ENCODE measurements at regions not wholly inside any gene's neighbourhood (a gene's known extent, or its start where the extent isn't known, plus 50 kb on each side); places are given as distances from the start of the nearest gene placed in this dataset.

- in situ Hi-C loops (cut with MboI), result no loop called here
- CTCF ChIA-PET, result interaction anchor here (1.0 kb wide), 1 partner anchor 15 kb away, joined by 3 read pairs; no protein-coding TSS in a partner anchor
Measured at GRCh38 chr10:71911296-71911953, 52.8 kb upstream of the CHST3 start.

More at GRCh38 chr10:71911296-71911953, 52.8 kb upstream of the CHST3 start:
- H3K9ac ChIP-seq (ENCODE audit: control insufficient read depth, insufficient read depth, low read length), result no peak overlapping the region
- no TSS peak for BruUV-seq (replicated peaks)
- WGBS (ENCODE audit: insufficient coverage, insufficient replicate concordance, low lambda C conversion rate, missing lambda C conversion rate), result 47% methylated on average over 8 of the region's 10 CpGs
- intact Hi-C loops (cut with micrococcal nuclease; ENCODE audit: unreplicated experiment), result no loop called here
- H3K4me1 ChIP-seq (ENCODE audit: control insufficient read depth, insufficient read depth, low read length), result peaks cover 13% of the 10 kb centered on the region
- ChIA-PET SMC1A (ENCODE audit: uncharacterized antibody, unreplicated experiment) (interaction anchor here (0.7 kb wide), 1 partner anchor 342 kb away, joined by 3 read pairs; no protein-coding TSS in a partner anchor), POLR2A (no interaction called here), RAD21 (ENCODE audit: unreplicated experiment) (no interaction called here)
- H3K79me2 ChIP-seq (ENCODE audit: control insufficient read depth, insufficient read depth, low read length), result no peaks in the 10 kb centered on the region
- no peaks in the 10 kb centered on the region for H3K9me3 ChIP-seq (replicated peaks; ENCODE audit: control insufficient read depth, insufficient read depth, low read length)
- H4K20me1 ChIP-seq (ENCODE audit: control insufficient read depth, insufficient read depth), result no peaks in the 10 kb centered on the region
- H2AFZ ChIP-seq (ENCODE audit: control insufficient read depth, low read depth, low read length), result no peak overlapping the region
- no peaks in the 10 kb centered on the region for H3K36me3 ChIP-seq (ENCODE audit: control insufficient read depth in 2 of 2, insufficient read depth in 2 of 2, low read length in 1 of 2)
- no peak overlapping the region for H3K27ac ChIP-seq (ENCODE audit: control insufficient read depth, insufficient read depth)
- DNase-seq (ENCODE audit: low read depth, low spot score), result no peak
- H3K27me3 ChIP-seq (replicated peaks in 1 of 2; ENCODE audit: control insufficient read depth in 2 of 2, insufficient read depth in 2 of 2, low read length in 1 of 2), result no peaks in the 10 kb centered on the region
- no peak for FAIRE-seq
- TF ChIP-seq ZBED1 (IDR thresholded peaks at IDR 0.05; ENCODE audit: borderline replicate concordance), result no peak
- TF ChIP-seq NFXL1 (IDR thresholded peaks at IDR 0.05; ENCODE audit: borderline replicate concordance), result no peak
- TF ChIP-seq, protein P1, sequence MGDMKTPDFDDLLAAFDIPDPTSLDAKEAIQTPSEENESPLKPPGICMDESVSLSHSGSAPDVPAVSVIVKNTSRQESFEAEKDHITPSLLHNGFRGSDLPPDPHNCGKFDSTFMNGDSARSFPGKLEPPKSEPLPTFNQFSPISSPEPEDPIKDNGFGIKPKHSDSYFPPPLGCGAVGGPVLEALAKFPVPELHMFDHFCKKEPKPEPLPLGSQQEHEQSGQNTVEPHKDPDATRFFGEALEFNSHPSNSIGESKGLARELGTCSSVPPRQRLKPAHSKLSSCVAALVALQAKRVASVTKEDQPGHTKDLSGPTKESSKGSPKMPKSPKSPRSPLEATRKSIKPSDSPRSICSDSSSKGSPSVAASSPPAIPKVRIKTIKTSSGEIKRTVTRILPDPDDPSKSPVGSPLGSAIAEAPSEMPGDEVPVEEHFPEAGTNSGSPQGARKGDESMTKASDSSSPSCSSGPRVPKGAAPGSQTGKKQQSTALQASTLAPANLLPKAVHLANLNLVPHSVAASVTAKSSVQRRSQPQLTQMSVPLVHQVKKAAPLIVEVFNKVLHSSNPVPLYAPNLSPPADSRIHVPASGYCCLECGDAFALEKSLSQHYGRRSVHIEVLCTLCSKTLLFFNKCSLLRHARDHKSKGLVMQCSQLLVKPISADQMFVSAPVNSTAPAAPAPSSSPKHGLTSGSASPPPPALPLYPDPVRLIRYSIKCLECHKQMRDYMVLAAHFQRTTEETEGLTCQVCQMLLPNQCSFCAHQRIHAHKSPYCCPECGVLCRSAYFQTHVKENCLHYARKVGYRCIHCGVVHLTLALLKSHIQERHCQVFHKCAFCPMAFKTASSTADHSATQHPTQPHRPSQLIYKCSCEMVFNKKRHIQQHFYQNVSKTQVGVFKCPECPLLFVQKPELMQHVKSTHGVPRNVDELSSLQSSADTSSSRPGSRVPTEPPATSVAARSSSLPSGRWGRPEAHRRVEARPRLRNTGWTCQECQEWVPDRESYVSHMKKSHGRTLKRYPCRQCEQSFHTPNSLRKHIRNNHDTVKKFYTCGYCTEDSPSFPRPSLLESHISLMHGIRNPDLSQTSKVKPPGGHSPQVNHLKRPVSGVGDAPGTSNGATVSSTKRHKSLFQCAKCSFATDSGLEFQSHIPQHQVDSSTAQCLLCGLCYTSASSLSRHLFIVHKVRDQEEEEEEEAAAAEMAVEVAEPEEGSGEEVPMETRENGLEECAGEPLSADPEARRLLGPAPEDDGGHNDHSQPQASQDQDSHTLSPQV (IDR thresholded peaks at IDR 0.05), result no peak
- TF ChIP-seq, protein P2, sequence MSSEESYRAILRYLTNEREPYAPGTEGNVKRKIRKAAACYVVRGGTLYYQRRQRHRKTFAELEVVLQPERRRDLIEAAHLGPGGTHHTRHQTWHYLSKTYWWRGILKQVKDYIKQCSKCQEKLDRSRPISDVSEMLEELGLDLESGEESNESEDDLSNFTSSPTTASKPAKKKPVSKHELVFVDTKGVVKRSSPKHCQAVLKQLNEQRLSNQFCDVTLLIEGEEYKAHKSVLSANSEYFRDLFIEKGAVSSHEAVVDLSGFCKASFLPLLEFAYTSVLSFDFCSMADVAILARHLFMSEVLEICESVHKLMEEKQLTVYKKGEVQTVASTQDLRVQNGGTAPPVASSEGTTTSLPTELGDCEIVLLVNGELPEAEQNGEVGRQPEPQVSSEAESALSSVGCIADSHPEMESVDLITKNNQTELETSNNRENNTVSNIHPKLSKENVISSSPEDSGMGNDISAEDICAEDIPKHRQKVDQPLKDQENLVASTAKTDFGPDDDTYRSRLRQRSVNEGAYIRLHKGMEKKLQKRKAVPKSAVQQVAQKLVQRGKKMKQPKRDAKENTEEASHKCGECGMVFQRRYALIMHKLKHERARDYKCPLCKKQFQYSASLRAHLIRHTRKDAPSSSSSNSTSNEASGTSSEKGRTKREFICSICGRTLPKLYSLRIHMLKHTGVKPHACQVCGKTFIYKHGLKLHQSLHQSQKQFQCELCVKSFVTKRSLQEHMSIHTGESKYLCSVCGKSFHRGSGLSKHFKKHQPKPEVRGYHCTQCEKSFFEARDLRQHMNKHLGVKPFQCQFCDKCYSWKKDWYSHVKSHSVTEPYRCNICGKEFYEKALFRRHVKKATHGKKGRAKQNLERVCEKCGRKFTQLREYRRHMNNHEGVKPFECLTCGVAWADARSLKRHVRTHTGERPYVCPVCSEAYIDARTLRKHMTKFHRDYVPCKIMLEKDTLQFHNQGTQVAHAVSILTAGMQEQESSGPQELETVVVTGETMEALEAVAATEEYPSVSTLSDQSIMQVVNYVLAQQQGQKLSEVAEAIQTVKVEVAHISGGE (CRISPR knock-in tag; IDR thresholded peaks at IDR 0.05), result no peak
- no peak for TF ChIP-seq ATF7 (IDR thresholded peaks at IDR 0.05; ENCODE audit: low read depth)
- TF ChIP-seq BCL11A (IDR thresholded peaks at IDR 0.05; ENCODE audit: low read depth, low read length), result no peak
- ATAC-seq, result no peak
- H3K4me3 ChIP-seq, result no peak overlapping the region
- no peak overlapping the region for H3K4me2 ChIP-seq (ENCODE audit: control insufficient read depth, insufficient read depth)
